Stimulated activated CD4-positive, alpha-beta T cell treated with anti-CD3 and anti-CD28 coated beads, Interleukin-2, amount 100 ng/mL, for 48 hours (primary cell): ENCODE measurements at regions not wholly inside any gene's neighbourhood (a gene's known extent, or its start where the extent isn't known, plus 50 kb on each side); places are given as distances from the start of the nearest gene placed in this dataset.
"Not testable (repeated sequence)": the region's sequence is repeated elsewhere in the genome, so short reads cannot be mapped to it uniquely, and the experiment has no call there.

Experiments used
- DNase-seq, 2 donors: peaks; one replicate each; pipeline ENCODE4 v3.0.0-alpha.2; 2020

DNA sequence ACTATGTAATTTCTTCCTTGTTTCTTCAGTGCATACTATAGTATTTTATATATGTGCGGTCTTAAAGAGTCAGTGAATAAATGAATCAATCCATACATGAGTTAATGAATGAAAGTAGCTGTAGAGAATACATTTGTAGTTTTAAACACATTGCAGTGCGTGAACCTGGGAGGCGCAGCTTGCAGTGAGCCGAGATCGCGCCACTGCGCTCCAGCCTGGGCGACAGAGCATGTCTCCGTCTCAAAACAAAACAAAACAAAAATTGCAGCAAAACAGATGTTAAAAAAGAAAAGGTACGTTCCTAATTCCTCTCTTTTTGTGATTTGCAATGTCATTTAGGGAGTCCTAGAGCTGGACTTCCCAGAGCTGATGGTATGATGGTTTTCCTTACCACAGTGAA, 1144.8 kb upstream of the FANCL start:
- no peak for DNase-seq

DNA sequence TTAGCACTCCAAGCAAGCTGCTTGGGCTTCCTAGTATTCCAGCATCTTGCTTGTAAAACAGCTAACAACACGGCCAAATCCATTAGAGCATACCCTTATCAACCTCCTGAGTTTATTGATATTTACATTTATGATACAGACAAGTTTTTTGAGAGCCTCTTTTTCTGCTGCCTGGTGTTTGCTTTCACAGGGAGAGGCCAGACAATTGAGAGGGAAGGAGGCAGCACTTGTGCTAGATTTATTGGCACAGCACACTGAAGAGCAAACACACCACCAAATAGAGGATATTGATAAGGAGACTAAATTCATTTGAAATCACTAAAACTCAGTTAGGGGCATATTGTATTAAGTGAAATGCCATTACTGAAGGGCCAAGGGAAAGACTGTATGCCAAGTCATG, 1142.3 kb upstream of the FANCL start:
- no peak for DNase-seq

DNA sequence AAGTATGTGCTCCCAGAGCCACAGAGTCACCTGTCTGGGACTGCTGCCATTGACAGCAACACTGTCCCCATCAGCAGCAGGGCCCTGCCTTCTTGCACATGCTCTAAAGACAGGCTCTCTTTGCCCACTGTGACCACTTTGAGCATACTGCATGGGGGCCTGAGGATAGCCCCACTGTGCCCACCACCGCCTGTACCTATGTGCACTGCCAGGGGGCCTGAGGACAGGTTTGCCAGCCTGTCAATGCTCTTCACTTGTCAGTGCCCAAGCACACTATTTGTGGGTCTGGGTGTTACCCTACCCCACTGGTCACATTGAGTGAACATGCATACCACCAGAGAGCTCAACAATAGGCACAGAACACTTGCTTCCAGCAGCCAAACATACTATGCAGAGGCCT, 1137.0 kb upstream of the FANCL start:
- DNase-seq = no peak

DNA sequence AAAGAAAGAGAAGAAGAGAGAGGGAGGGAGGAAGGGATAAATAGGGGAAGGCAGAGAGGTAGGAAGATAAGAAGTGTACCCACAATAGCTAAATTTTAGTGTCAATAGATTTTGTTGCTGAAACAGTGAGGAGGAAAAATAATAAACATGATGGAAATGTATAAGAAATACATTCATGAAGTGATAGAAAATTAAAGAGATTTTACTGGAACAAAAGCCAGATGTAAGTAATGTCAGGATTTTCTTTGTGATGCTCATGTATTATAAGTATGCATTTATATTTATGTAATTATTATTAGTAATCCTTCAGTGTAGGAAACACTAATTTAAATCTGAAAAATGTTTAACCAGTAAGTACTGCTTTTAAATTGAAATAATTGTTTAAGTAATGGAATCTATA, 1125.2 kb upstream of the FANCL start:
- DNase-seq = no peak

GRCh38 chr2:59354498-59354897, 1113.4 kb upstream of the FANCL start:
- DNase-seq = no peak

DNA sequence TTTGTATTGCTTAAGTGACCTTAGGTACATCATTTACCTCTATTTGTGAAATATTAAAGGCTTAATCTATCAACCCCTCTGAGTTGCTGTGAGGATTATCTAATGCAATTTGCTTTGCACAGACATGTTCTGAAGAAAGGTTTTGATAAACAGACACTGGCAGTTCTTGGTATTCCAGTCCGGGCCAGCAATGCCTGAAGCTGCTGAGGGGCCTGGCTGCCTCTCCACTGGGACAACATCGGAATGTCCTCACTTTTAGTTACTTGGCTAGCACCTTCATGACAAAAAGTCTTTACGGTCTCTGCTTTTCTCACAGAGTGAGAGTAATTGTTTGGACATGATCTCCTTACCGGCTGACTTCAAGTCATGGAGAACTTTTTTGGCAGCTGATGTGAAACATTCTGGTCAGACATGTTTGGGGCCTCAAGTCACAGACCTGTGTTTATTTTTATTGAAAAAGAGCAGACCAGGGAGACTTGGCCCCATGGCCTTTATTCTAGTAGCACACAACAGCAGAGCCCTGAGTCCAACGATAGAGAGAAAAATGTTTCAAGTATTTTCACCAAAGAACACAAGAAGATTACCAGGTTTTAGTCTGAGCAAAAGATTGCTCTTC, 1112.3 kb upstream of the FANCL start:
- no peak for DNase-seq

GRCh38 chr2:59342166-59342565, 1101.0 kb upstream of the FANCL start:
- no peak for DNase-seq

DNA sequence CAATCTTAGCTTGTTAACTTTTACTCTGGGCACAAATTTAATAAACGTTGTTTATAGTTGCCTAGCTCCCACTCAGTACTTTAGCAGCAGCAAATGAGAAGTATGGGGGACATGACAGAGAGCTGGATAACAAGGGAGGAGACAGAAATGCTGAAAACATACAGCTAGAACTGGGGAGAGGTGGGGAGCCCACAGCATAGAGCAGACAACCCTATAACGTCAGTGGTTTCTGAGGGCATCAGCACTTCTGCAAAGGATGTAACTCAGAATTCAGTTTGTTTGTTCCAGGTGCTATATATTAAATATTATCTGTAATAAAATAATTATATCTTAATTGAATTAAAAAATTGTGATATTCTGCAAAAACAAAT, 1098.7 kb upstream of the FANCL start:
- DNase-seq = no peak

DNA sequence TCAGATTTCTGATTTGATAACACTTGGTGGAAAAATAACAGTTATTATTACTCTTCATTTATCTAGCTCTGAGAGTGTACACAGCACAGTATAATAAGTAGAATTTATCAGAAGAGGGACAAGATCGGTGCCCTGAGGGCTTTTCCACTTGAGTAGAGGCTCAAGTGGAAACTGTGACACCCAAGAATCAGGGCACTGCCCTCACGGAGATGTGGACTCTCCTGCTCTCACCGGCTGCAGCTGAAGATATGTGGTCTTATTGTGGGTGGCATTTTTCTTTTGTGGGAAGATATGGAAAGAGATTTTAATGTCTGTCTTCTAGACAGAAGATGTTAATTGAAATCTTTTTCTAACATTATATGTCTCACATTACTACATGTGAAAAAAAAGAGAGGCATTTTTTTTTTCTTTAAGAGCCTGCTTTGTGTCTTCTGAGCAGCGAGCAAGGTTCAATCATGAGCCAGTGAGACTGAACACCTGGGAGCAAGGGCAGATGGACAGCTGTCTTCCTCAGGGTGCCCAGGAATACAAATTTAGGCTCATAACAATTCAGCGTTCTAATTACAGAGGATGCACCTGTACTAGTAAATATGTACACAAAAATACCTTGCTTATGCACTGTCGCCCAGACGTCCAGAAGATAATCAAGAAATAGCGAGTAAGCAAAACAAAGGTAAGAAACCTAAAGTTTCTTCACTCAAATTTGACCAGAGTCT, 1098.2 kb upstream of the FANCL start:
- no peak for DNase-seq

DNA sequence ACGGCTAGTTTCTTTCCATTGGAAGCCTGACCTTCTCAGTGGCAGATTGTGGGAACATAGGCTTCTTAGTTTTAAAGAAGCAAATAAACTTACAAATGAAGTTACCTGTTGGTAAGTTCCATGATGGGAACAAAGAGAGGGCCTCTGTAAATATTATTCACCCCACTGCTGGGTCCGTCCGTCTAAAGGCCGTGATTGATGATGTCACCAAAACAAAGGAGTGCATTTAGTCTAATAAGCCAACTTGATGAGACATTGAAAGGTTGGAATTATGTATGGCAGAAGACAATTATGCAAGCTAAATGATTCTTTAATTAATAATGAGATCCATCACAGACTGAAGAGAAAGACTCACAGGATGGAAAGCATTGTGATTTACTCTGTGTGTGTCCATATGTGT, 1091.9 kb upstream of the FANCL start:
- DNase-seq = no peak

DNA sequence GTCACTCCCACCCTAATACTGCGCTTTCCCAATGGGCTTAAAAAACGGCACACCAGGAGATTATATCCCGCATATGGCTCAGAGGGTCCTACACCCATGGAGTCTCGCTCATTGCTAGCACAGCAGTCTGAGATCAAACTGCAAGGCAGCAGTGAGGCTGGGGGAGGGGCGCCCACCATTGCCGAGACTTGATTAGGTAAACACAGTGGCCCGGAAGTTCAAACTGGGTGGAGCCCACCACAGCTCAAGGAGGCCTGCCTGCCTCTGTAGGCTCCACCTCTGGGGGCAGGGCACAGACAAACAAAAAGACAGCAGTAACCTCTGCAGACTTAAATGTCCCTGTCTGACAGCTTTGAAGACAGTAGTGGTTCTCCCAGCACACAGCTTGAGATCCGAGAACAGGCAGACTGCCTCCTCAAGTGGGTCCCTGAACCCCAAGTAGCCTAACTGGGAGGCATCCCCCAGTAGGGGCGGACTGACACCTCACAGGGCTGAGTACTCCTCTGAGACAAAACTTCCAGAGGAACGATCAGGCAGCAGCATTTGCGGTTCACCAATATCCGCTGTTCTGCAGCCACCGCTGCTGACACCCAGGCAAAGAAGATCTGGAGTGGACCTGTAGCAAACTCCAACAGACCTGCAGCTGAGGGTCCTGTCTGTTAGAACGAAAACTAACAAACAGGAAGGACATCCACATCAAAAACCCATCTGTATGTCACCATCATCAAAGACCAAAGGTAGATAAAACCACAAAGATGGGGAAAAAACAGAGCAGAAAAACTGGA, 1085.6 kb upstream of the FANCL start:
- DNase-seq = not testable (repeated sequence)

DNA sequence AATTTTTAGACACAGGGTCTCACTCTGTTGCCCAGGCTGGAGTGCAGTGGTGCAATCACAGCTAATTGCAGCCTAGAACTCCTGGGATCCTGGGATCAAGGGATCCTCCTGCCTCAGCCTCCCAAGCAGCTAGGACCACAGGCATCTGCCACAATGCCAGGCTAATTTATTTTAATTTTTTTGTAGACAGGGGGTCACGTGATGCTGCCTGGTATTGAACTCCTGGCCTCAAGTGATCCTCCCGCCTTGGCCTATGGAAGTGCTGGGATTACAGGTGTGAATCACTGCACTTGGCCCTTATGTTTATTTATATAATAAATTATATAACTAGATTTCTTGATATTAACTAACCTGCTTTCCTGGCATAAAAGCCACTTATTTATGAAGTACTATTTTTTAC, 1081.7 kb upstream of the FANCL start:
- DNase-seq = no peak

GRCh38 chr2:59322005-59322404, 1080.9 kb upstream of the FANCL start:
- DNase-seq = no peak

DNA sequence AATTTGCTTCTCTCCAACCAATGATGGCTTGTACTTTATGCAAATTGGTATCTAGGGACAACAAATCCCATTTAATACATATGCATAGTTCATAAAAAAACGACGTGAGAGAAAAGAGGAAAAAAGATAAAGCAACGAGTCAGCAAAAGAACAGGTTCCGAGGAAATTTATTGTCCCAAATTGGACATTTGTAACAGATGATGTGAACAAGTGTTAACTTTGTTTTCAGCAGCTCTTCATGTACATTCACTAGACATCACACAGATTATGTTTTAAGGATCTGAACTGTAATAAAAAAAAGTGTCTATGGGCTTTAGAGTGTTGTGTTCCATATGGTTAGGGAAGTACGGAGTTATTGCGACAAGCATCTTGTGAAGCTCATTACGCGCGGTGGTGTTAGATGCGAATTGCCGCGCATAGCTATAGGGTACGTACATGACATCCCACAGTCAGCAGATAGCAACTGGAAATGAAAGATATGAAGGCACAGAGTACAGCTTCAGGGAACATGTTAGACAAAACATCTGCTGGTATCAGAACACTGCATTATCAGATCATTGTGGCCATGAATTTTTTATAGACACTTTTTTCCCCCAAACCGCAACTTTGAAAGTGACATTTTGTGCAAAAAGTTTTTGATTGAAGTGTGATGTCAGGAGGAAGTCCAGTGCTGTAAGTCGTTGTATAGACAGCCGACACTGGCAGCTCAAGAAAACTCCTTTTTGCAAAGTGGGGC, 1073.1 kb upstream of the FANCL start:
- DNase-seq = no peak

GRCh38 chr2:59312967-59313940, 1072.1 kb upstream of the FANCL start:
- no peak for DNase-seq

- no peak for DNase-seq
Observed at GRCh38 chr2:59312029-59312428, 1070.9 kb upstream of the FANCL start.

GRCh38 chr2:59308108-59308507, 1067.0 kb upstream of the FANCL start:
- no peak for DNase-seq

- DNase-seq = no peak
Observed at GRCh38 chr2:59307196-59307595, 1066.1 kb upstream of the FANCL start.

GRCh38 chr2:59303272-59303671, 1062.1 kb upstream of the FANCL start:
- no peak for DNase-seq

- DNase-seq = no peak
Observed at GRCh38 chr2:59302683-59303082, 1061.6 kb upstream of the FANCL start.

- no peak for DNase-seq
Observed at GRCh38 chr2:59301466-59302402, 1060.6 kb upstream of the FANCL start.
